ENCODE measurements at regions not wholly inside any gene's neighbourhood (a gene's known extent, or its start where the extent isn't known, plus 50 kb on each side); places are given as distances from the start of the nearest gene placed in this dataset.

DNA sequence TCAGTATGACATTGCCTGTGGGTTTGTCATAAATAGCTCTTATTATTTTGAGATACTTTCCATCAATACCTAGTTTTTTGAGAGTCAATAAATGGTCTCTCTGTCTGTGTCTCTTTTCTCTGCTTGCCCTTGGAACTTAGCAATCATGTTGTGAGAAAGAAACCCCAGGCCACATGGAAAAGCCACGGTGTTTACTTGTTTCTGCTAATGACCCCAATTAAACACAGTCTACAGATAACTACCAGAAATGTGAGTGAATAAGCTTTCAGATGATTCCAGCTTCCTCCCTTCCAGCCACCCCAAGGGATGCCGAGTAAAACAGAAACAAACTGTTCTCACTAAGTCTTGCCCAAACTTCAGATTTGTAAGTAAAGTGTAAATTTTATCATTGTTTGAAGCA lies 584.9 kb downstream of the MAT2B start:
- ATAC-seq (no peak), DNase-seq (ENCODE audit: low spot score) (no peak)
- CTCF ChIA-PET = no interaction called here
- H3K9me3 Mint-ChIP-seq = peaks cover 16% of the 10 kb centered on the region
- POLR2A ChIA-PET = no interaction called here
- no peak for TF ChIP-seq ZNF317 (CRISPR knock-in tag; IDR thresholded peaks at IDR 0.05; ENCODE audit: borderline replicate concordance, low read depth)
- TF ChIP-seq RORB (CRISPR knock-in tag; IDR thresholded peaks at IDR 0.05) = no peak
- TF ChIP-seq, protein P1, sequence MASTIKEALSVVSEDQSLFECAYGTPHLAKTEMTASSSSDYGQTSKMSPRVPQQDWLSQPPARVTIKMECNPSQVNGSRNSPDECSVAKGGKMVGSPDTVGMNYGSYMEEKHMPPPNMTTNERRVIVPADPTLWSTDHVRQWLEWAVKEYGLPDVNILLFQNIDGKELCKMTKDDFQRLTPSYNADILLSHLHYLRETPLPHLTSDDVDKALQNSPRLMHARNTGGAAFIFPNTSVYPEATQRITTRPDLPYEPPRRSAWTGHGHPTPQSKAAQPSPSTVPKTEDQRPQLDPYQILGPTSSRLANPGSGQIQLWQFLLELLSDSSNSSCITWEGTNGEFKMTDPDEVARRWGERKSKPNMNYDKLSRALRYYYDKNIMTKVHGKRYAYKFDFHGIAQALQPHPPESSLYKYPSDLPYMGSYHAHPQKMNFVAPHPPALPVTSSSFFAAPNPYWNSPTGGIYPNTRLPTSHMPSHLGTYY (CRISPR knock-in tag; IDR thresholded peaks at IDR 0.05) = no peak
- TF ChIP-seq EMX1 (CRISPR knock-in tag; IDR thresholded peaks at IDR 0.05) = no peak
- TF ChIP-seq CBFB (CRISPR knock-in tag; IDR thresholded peaks at IDR 0.05; ENCODE audit: low read depth) = no peak
- H3K27ac Mint-ChIP-seq = no peak overlapping the region
- H3K36me3 Mint-ChIP-seq = no peaks in the 10 kb centered on the region
- peaks cover 7% of the 10 kb centered on the region; the same call in 1 of the 2 replicates for H3K4me1 Mint-ChIP-seq
- H3K27me3 Mint-ChIP-seq (ENCODE audit: low read depth) = no peaks in the 10 kb centered on the region
- H3K4me3 Mint-ChIP-seq = no peak overlapping the region

DNA sequence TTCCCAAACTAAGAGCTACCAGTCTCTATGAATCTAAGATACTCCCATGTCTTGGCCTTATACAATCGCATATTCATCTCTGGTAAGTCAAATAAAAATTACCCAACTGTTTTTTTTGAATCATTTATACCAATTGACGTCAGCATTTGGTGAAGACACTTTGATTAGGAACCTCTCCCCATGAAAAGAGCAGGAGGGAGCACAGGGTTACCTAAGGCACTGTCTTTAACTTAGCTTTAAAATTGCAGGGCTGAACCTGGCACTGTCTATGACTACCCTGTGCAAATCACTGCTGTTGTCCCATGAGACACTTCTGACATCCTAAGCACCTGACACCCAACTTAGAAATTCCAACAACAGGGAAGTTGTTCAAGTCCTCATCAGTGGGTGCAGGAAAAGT lies 586.4 kb downstream of the MAT2B start:
- no peak for ATAC-seq
- Mint-ChIP-seq H3K27ac (no peak overlapping the region), H3K27me3 (ENCODE audit: low read depth) (no peaks in the 10 kb centered on the region), H3K4me1 (peaks cover 1% of the 10 kb centered on the region; the same call in 1 of the 2 replicates), H3K9me3 (peaks cover 16% of the 10 kb centered on the region), H3K4me3 (no peak overlapping the region), H3K36me3 (no peaks in the 10 kb centered on the region)
- TF ChIP-seq, protein P2, sequence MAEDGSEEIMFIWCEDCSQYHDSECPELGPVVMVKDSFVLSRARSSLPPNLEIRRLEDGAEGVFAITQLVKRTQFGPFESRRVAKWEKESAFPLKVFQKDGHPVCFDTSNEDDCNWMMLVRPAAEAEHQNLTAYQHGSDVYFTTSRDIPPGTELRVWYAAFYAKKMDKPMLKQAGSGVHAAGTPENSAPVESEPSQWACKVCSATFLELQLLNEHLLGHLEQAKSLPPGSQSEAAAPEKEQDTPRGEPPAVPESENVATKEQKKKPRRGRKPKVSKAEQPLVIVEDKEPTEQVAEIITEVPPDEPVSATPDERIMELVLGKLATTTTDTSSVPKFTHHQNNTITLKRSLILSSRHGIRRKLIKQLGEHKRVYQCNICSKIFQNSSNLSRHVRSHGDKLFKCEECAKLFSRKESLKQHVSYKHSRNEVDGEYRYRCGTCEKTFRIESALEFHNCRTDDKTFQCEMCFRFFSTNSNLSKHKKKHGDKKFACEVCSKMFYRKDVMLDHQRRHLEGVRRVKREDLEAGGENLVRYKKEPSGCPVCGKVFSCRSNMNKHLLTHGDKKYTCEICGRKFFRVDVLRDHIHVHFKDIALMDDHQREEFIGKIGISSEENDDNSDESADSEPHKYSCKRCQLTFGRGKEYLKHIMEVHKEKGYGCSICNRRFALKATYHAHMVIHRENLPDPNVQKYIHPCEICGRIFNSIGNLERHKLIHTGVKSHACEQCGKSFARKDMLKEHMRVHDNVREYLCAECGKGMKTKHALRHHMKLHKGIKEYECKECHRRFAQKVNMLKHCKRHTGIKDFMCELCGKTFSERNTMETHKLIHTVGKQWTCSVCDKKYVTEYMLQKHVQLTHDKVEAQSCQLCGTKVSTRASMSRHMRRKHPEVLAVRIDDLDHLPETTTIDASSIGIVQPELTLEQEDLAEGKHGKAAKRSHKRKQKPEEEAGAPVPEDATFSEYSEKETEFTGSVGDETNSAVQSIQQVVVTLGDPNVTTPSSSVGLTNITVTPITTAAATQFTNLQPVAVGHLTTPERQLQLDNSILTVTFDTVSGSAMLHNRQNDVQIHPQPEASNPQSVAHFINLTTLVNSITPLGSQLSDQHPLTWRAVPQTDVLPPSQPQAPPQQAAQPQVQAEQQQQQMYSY (CRISPR knock-in tag; IDR thresholded peaks at IDR 0.05) = no peak
- TF ChIP-seq JAZF1 (CRISPR knock-in tag; IDR thresholded peaks at IDR 0.05) (no peak), NFE2L1 (CRISPR knock-in tag; IDR thresholded peaks at IDR 0.05) (no peak), NFATC4 (CRISPR knock-in tag; IDR thresholded peaks at IDR 0.05) (no peak), TEAD4 (CRISPR knock-in tag; IDR thresholded peaks at IDR 0.05) (no peak), GRHL2 (CRISPR knock-in tag; IDR thresholded peaks at IDR 0.05; ENCODE audit: insufficient replicate concordance, severe bottlenecking) (no peak), ZNF416 (CRISPR knock-in tag; IDR thresholded peaks at IDR 0.05) (no peak), ETV6 (CRISPR knock-in tag; IDR thresholded peaks at IDR 0.05) (no peak), RORB (CRISPR knock-in tag; IDR thresholded peaks at IDR 0.05) (no peak), IRF2 (CRISPR knock-in tag; IDR thresholded peaks at IDR 0.05; ENCODE audit: borderline replicate concordance, low read depth) (no peak), MXD4 (CRISPR knock-in tag; IDR thresholded peaks at IDR 0.05; ENCODE audit: borderline replicate concordance) (no peak)
- TF ChIP-seq, protein P3, sequence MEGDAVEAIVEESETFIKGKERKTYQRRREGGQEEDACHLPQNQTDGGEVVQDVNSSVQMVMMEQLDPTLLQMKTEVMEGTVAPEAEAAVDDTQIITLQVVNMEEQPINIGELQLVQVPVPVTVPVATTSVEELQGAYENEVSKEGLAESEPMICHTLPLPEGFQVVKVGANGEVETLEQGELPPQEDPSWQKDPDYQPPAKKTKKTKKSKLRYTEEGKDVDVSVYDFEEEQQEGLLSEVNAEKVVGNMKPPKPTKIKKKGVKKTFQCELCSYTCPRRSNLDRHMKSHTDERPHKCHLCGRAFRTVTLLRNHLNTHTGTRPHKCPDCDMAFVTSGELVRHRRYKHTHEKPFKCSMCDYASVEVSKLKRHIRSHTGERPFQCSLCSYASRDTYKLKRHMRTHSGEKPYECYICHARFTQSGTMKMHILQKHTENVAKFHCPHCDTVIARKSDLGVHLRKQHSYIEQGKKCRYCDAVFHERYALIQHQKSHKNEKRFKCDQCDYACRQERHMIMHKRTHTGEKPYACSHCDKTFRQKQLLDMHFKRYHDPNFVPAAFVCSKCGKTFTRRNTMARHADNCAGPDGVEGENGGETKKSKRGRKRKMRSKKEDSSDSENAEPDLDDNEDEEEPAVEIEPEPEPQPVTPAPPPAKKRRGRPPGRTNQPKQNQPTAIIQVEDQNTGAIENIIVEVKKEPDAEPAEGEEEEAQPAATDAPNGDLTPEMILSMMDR (IDR thresholded peaks at IDR 0.05) = no peak
- ChIA-PET CTCF (no interaction called here), POLR2A (no interaction called here)
- DNase-seq (ENCODE audit: low spot score) = no peak

DNA sequence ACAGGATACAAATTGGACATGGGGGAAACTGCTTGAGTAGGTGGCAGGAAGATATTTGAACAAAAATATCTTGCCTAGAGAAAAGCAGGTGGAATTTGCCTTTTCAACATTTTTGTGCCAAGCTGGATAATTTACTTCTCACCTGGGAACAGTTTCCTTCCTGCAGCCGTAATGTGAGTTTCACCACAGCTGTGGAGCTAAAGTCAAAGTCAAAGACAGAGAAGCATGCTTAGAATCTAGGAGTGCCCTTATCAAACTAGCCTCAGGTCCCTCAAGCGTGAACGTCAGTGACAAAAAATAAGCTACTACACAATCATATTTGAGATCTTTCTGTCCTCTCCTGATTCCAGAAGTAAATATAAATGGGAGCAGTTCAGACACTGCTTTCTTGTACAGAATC lies 588.9 kb downstream of the MAT2B start:
- DNase-seq (ENCODE audit: low spot score) (no peak), ATAC-seq (no peak)
- no peaks in the 10 kb centered on the region for H3K27me3 Mint-ChIP-seq (ENCODE audit: low read depth)
- no peak overlapping the region for H3K4me3 Mint-ChIP-seq
- H3K4me1 Mint-ChIP-seq = no peaks in the 10 kb centered on the region
- CTCF ChIA-PET = no interaction called here
- no peak overlapping the region for H3K27ac Mint-ChIP-seq
- H3K9me3 Mint-ChIP-seq = no peaks in the 10 kb centered on the region
- no peaks in the 10 kb centered on the region for H3K36me3 Mint-ChIP-seq
- POLR2A ChIA-PET = no interaction called here
- TF ChIP-seq FOXP1 (CRISPR knock-in tag; IDR thresholded peaks at IDR 0.05; ENCODE audit: borderline replicate concordance) = no peak
- TF ChIP-seq, protein P4, sequence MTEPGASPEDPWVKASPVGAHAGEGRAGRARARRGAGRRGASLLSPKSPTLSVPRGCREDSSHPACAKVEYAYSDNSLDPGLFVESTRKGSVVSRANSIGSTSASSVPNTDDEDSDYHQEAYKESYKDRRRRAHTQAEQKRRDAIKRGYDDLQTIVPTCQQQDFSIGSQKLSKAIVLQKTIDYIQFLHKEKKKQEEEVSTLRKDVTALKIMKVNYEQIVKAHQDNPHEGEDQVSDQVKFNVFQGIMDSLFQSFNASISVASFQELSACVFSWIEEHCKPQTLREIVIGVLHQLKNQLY (CRISPR knock-in tag; IDR thresholded peaks at IDR 0.05) = no peak
- TF ChIP-seq ETV6 (CRISPR knock-in tag; IDR thresholded peaks at IDR 0.05) = no peak
- TF ChIP-seq HMGA2 (CRISPR knock-in tag; IDR thresholded peaks at IDR 0.05) = no peak
- TF ChIP-seq TEAD1 (CRISPR knock-in tag; IDR thresholded peaks at IDR 0.05) = no peak
- TF ChIP-seq, protein P5, sequence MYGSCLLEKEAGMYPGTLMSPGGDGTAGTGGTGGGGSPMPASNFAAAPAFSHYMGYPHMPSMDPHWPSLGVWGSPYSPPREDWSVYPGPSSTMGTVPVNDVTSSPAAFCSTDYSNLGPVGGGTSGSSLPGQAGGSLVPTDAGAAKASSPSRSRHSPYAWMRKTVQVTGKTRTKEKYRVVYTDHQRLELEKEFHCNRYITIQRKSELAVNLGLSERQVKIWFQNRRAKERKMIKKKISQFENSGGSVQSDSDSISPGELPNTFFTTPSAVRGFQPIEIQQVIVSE (CRISPR knock-in tag; IDR thresholded peaks at IDR 0.05; ENCODE audit: borderline replicate concordance) = no peak
- TF ChIP-seq, protein P6, sequence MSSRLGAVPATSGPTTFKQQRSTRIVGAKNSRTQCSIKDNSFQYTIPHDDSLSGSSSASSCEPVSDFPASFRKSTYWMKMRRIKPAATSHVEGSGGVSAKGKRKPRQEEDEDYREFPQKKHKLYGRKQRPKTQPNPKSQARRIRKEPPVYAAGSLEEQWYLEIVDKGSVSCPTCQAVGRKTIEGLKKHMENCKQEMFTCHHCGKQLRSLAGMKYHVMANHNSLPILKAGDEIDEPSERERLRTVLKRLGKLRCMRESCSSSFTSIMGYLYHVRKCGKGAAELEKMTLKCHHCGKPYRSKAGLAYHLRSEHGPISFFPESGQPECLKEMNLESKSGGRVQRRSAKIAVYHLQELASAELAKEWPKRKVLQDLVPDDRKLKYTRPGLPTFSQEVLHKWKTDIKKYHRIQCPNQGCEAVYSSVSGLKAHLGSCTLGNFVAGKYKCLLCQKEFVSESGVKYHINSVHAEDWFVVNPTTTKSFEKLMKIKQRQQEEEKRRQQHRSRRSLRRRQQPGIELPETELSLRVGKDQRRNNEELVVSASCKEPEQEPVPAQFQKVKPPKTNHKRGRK (CRISPR knock-in tag; IDR thresholded peaks at IDR 0.05; ENCODE audit: borderline replicate concordance) = no peak
